Mesodermal cell (in vitro differentiated cells): ENCODE measurements at regions not wholly inside any gene's neighbourhood (a gene's known extent, or its start where the extent isn't known, plus 50 kb on each side); places are given as distances from the start of the nearest gene placed in this dataset.

Experiments used
- H3K27ac ChIP-seq: 2 replicates; pipeline ENCODE4 v1.7.0; 2013; ENCODE audit warnings: mild to moderate bottlenecking, low read depth, low read length, moderate library complexity; ENCODE audit not compliant: severe bottlenecking
- H3K36me3 ChIP-seq: 2 replicates; pipeline ENCODE4 v1.7.1; 2013; ENCODE audit warnings: mild to moderate bottlenecking, low read length, moderate library complexity; ENCODE audit not compliant: control insufficient read depth, insufficient read depth
- H3K4me1 ChIP-seq: one replicate; pipeline ENCODE4 v1.7.1; 2013; ENCODE audit warnings: mild to moderate bottlenecking, low read length; ENCODE audit not compliant: insufficient read depth, control insufficient read depth, poor library complexity, severe bottlenecking
- H3K4me3 ChIP-seq: 2 replicates; pipeline ENCODE4 v1.7.0; 2013; ENCODE audit warnings: low read length, control low read depth, mild to moderate bottlenecking; ENCODE audit not compliant: insufficient read depth, poor library complexity, severe bottlenecking; ENCODE audit errors: extremely low read depth
- H3K9me3 ChIP-seq: 2 replicates; pipeline ENCODE4 v1.7.1; 2013; ENCODE audit warnings: mild to moderate bottlenecking, low read length, moderate library complexity; ENCODE audit not compliant: control insufficient read depth
- WGBS, 2 experiments: methylation state at CpG; one replicate each; pipeline ENCODE4 v1.1.5; 2013; ENCODE audit warnings: missing lambda C conversion rate in 2 of 2; ENCODE audit not compliant: insufficient coverage in 2 of 2; 5-methylcytosine and 5-hydroxymethylcytosine counted together

GRCh38 chr21:15494481-15494880 is 235.3 kb upstream of the USP25 start:
- H3K9me3 ChIP-seq: no peaks in the 10 kb centered on the region

GRCh38 chr21:15495965-15496364 is 233.8 kb upstream of the USP25 start:
- 89% methylated on average over 3 of the region's 3 CpGs for WGBS, 2 experiments
- no peaks in the 10 kb centered on the region for H3K4me1 ChIP-seq
- H3K27ac ChIP-seq: no peak overlapping the region
- no peaks in the 10 kb centered on the region for H3K36me3 ChIP-seq
- no peaks in the 10 kb centered on the region for H3K9me3 ChIP-seq
- no peak overlapping the region for H3K4me3 ChIP-seq

More at GRCh38 chr21:15494481-15494880, 235.3 kb upstream of the USP25 start:
- no peaks in the 10 kb centered on the region for H3K36me3 ChIP-seq
- WGBS, 2 experiments: 92 to 100% methylated on average over 3 to 5 of the region's 11 CpGs
- no peaks in the 10 kb centered on the region for H3K4me1 ChIP-seq
- H3K27ac ChIP-seq: no peak overlapping the region
- H3K4me3 ChIP-seq: no peak overlapping the region

- Histone ChIP-seq H3K4me1 (no peaks in the 10 kb centered on the region), H3K36me3 (no peaks in the 10 kb centered on the region), H3K4me3 (no peak overlapping the region), H3K27ac (no peak overlapping the region), H3K9me3 (no peaks in the 10 kb centered on the region)
- WGBS, 2 experiments: 94 to 100% methylated on average over 1 to 2 of the region's 2 CpGs
Measured at GRCh38 chr21:15496911-15497310, 232.9 kb upstream of the USP25 start.

- no peaks in the 10 kb centered on the region for H3K4me1 ChIP-seq
- H3K9me3 ChIP-seq: no peaks in the 10 kb centered on the region
- no peaks in the 10 kb centered on the region for H3K36me3 ChIP-seq
- H3K27ac ChIP-seq: no peak overlapping the region
- H3K4me3 ChIP-seq: no peak overlapping the region
Measured at GRCh38 chr21:15498455-15498854, 231.3 kb upstream of the USP25 start.

- WGBS, 2 experiments: no CpG with 5 or more reads among the region's 1 CpG
- Histone ChIP-seq H3K27ac (no peak overlapping the region), H3K9me3 (no peaks in the 10 kb centered on the region), H3K4me1 (no peaks in the 10 kb centered on the region), H3K4me3 (no peak overlapping the region), H3K36me3 (no peaks in the 10 kb centered on the region)
Measured at GRCh38 chr21:15506086-15506485, 223.7 kb upstream of the USP25 start.

- H3K4me1 ChIP-seq: no peaks in the 10 kb centered on the region
- H3K4me3 ChIP-seq: no peak overlapping the region
- no peaks in the 10 kb centered on the region for H3K9me3 ChIP-seq
- no peaks in the 10 kb centered on the region for H3K36me3 ChIP-seq
- WGBS, 2 experiments: 89 to 96% methylated on average over 3 of the region's 3 CpGs
- H3K27ac ChIP-seq: no peak overlapping the region
Measured at GRCh38 chr21:15508554-15508953, 221.2 kb upstream of the USP25 start.

- no peak overlapping the region for H3K27ac ChIP-seq
- no peaks in the 10 kb centered on the region for H3K4me1 ChIP-seq
- 93 to 97% methylated on average over 5 to 6 of the region's 8 CpGs for WGBS, 2 experiments
- H3K36me3 ChIP-seq: no peaks in the 10 kb centered on the region
- H3K4me3 ChIP-seq: no peak overlapping the region
- no peaks in the 10 kb centered on the region for H3K9me3 ChIP-seq
Measured at GRCh38 chr21:15514073-15514946, 215.5 kb upstream of the USP25 start.

GRCh38 chr21:15515908-15516307 is 213.9 kb upstream of the USP25 start:
- H3K4me1 ChIP-seq: no peaks in the 10 kb centered on the region
- WGBS, 2 experiments: no CpG with 5 or more reads among the region's 2 CpGs
- no peak overlapping the region for H3K27ac ChIP-seq
- no peaks in the 10 kb centered on the region for H3K9me3 ChIP-seq
- no peaks in the 10 kb centered on the region for H3K36me3 ChIP-seq
- no peak overlapping the region for H3K4me3 ChIP-seq

- no peak overlapping the region for H3K27ac ChIP-seq
- no peaks in the 10 kb centered on the region for H3K4me1 ChIP-seq
- H3K4me3 ChIP-seq: no peak overlapping the region
- no peaks in the 10 kb centered on the region for H3K36me3 ChIP-seq
- no peaks in the 10 kb centered on the region for H3K9me3 ChIP-seq
Measured at GRCh38 chr21:15517394-15517793, 212.4 kb upstream of the USP25 start.

- 81 to 86% methylated on average over 1 to 2 of the region's 4 CpGs for WGBS, 2 experiments
Measured at GRCh38 chr21:15520811-15521643, 208.8 kb upstream of the USP25 start.

GRCh38 chr21:15521644-15522001 is 208.2 kb upstream of the USP25 start:
- H3K9me3 ChIP-seq: no peaks in the 10 kb centered on the region
- no peak overlapping the region for H3K4me3 ChIP-seq
- no peaks in the 10 kb centered on the region for H3K36me3 ChIP-seq
- no peak overlapping the region for H3K27ac ChIP-seq
- 88 to 92% methylated on average over 3 to 5 of the region's 5 CpGs for WGBS, 2 experiments
- no peaks in the 10 kb centered on the region for H3K4me1 ChIP-seq

More at GRCh38 chr21:15520811-15521643, 208.8 kb upstream of the USP25 start:
- Histone ChIP-seq H3K27ac (no peak overlapping the region), H3K4me3 (no peak overlapping the region), H3K36me3 (no peaks in the 10 kb centered on the region), H3K4me1 (no peaks in the 10 kb centered on the region), H3K9me3 (no peaks in the 10 kb centered on the region)
